ENCODE measurements at regions not wholly inside any gene's neighbourhood (a gene's known extent, or its start where the extent isn't known, plus 50 kb on each side); places are given as distances from the start of the nearest gene placed in this dataset.

- DNase-seq (ENCODE audit: low read depth in 2 of 2), result no peak
These were observed 91.4 kb upstream of the TMPO start for GRCh38 chr12:98423963-98424362.

- no peak for DNase-seq (ENCODE audit: low read depth in 2 of 2)
These were observed 90.5 kb upstream of the TMPO start for GRCh38 chr12:98424726-98425401.

- no peak for DNase-seq (ENCODE audit: low read depth in 2 of 2)
These were observed 89.5 kb upstream of the TMPO start for GRCh38 chr12:98425859-98426258.

- no peak for DNase-seq (ENCODE audit: low read depth in 2 of 2)
These were observed 84.3 kb upstream of the TMPO start for GRCh38 chr12:98431089-98431488.

- DNase-seq (ENCODE audit: low read depth in 2 of 2), result no peak
These were observed 78.2 kb upstream of the TMPO start for GRCh38 chr12:98437166-98437565.

- no peak for DNase-seq (ENCODE audit: low read depth in 2 of 2)
These were observed 77.4 kb upstream of the TMPO start for GRCh38 chr12:98437806-98438595.

- DNase-seq (ENCODE audit: low read depth in 2 of 2), result no peak
These were observed 76.6 kb upstream of the TMPO start for GRCh38 chr12:98438656-98439230.

GRCh38 chr12:98439471-98439951, 75.9 kb upstream of the TMPO start:
- DNase-seq (ENCODE audit: low read depth in 2 of 2), result no peak

- DNase-seq (ENCODE audit: low read depth in 2 of 2), result no peak
These were observed 75.3 kb upstream of the TMPO start for GRCh38 chr12:98439981-98440581.

GRCh38 chr12:98446060-98446459, 69.3 kb upstream of the TMPO start:
- no peak for DNase-seq (ENCODE audit: low read depth in 2 of 2)

- no peak for DNase-seq (ENCODE audit: low read depth in 2 of 2)
These were observed 68.7 kb upstream of the TMPO start for GRCh38 chr12:98446682-98447081.

- no peak for DNase-seq (ENCODE audit: low read depth in 2 of 2)
These were observed 65.8 kb upstream of the TMPO start for GRCh38 chr12:98449584-98449983.

GRCh38 chr12:98453070-98453469, 62.3 kb upstream of the TMPO start:
- no peak for DNase-seq (ENCODE audit: low read depth in 2 of 2)

GRCh38 chr12:98453492-98453891, 61.9 kb upstream of the TMPO start:
- no peak for DNase-seq (ENCODE audit: low read depth in 2 of 2)

- DNase-seq (ENCODE audit: low read depth in 2 of 2), result no peak
These were observed 59.3 kb upstream of the TMPO start for GRCh38 chr12:98456041-98456440.

- peak in 1 of 2 donors; percentile 0 for DNase-seq (ENCODE audit: low read depth in 2 of 2)
These were observed 58.5 kb upstream of the TMPO start for GRCh38 chr12:98456576-98457573.

GRCh38 chr12:98464190-98464589, 51.2 kb upstream of the TMPO start:
- no peak for DNase-seq (ENCODE audit: low read depth in 2 of 2)

- DNase-seq (ENCODE audit: low read depth in 2 of 2), result no peak
These were observed 49.9 kb upstream of the TMPO start for GRCh38 chr12:98465505-98465904.

Measured in activated CD8-positive, alpha-beta memory T cell treated with anti-CD3 and anti-CD28 coated beads for 4 hours (primary cell).